B cell (primary cell): ENCODE measurements at regions not wholly inside any gene's neighbourhood (a gene's known extent, or its start where the extent isn't known, plus 50 kb on each side); places are given as distances from the start of the nearest gene placed in this dataset.

Experiments used
- CTCF ChIP-seq: fragments of 200-600 bp; IDR thresholded peaks from one replicate; pipeline ENCODE4 v1.8.0; 2022; ENCODE audit warnings: antibody characterized with exemption, mild to moderate bottlenecking
- EZH2 ChIP-seq: IDR thresholded peaks from 2 replicates; pipeline ENCODE4 v1.6.1; 2012; ENCODE audit warnings: borderline replicate concordance, low read depth, mild to moderate bottlenecking, moderate library complexity, low read length; ENCODE audit not compliant: insufficient read depth, poor library complexity, severe bottlenecking

DNA sequence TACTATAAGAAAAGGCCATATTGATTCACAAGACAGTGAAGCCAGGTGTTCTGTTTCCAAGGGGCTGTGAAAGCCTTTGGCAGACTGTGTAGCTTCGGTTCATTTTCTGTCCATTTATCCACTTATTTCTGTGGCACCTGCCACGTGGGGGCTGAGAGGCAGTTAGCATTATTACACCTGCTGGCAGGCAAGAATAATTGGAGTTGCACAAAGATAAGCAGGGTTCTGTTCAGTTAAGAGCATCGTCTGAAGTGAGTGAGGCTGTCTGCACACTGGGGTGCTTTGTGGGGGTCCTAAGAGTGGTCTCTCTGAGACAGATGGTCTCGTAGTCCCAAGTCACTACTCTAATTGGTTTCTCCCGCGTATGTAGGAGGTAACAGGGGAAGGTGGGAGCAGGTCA is 60.6 kb upstream of the CCN6 start:
- TF ChIP-seq CTCF (no peak), EZH2 (no peak)
